Activated CD4-positive, alpha-beta T cell treated with anti-CD3 and anti-CD28 coated beads for 24 hours (primary cell): ENCODE measurements at regions not wholly inside any gene's neighbourhood (a gene's known extent, or its start where the extent isn't known, plus 50 kb on each side); places are given as distances from the start of the nearest gene placed in this dataset.
"Not testable (repeated sequence)": the region's sequence is repeated elsewhere in the genome, so short reads cannot be mapped to it uniquely, and the experiment has no call there.

Experiments used
- DNase-seq, 2 donors: peaks; one replicate each; pipeline ENCODE4 v3.0.0-alpha.2; 2020; ENCODE audit warnings: low read depth in 2 of 2

GRCh38 chr2:146979746-146980145 lies 865.1 kb upstream of the ACVR2A start:
- DNase-seq = no peak

- no peak for DNase-seq
Measured at GRCh38 chr2:146978577-146979555, 866.0 kb upstream of the ACVR2A start.

GRCh38 chr2:146970981-146971380 lies 873.8 kb upstream of the ACVR2A start:
- DNase-seq = not testable (repeated sequence)

- not testable (repeated sequence) for DNase-seq
Measured at GRCh38 chr2:146969703-146970102, 875.1 kb upstream of the ACVR2A start.

GRCh38 chr2:146964494-146964893 lies 880.3 kb upstream of the ACVR2A start:
- DNase-seq = no peak

GRCh38 chr2:146954544-146954943 lies 890.3 kb upstream of the ACVR2A start:
- no peak for DNase-seq

GRCh38 chr2:146952696-146953095 lies 892.1 kb upstream of the ACVR2A start:
- DNase-seq = no peak

- no peak for DNase-seq
Measured at GRCh38 chr2:146950911-146951310, 893.9 kb upstream of the ACVR2A start.

- DNase-seq = no peak
Measured at GRCh38 chr2:146950361-146950760, 894.5 kb upstream of the ACVR2A start.

GRCh38 chr2:146949400-146949799 lies 895.4 kb upstream of the ACVR2A start:
- DNase-seq = no peak

- DNase-seq = no peak
Measured at GRCh38 chr2:146944601-146945000, 900.2 kb upstream of the ACVR2A start.

- no peak for DNase-seq
Measured at GRCh38 chr2:146939991-146940685, 904.7 kb upstream of the ACVR2A start.

- no peak for DNase-seq
Measured at GRCh38 chr2:146934921-146935320, 909.9 kb upstream of the ACVR2A start.

- DNase-seq = no peak
Measured at GRCh38 chr2:146931109-146931508, 913.7 kb upstream of the ACVR2A start.

- no peak for DNase-seq
Measured at GRCh38 chr2:146927080-146927711, 917.6 kb upstream of the ACVR2A start.

- no peak for DNase-seq
Measured at GRCh38 chr2:146918280-146918679, 926.5 kb upstream of the ACVR2A start.

GRCh38 chr2:146917431-146918042 lies 927.3 kb upstream of the ACVR2A start:
- no peak for DNase-seq

- no peak for DNase-seq
Measured at GRCh38 chr2:146916914-146917313, 927.9 kb upstream of the ACVR2A start.

GRCh38 chr2:146913476-146913875 lies 931.4 kb upstream of the ACVR2A start:
- DNase-seq = no peak

GRCh38 chr2:146912536-146912935 lies 932.3 kb upstream of the ACVR2A start:
- no peak for DNase-seq

GRCh38 chr2:146908776-146909175 lies 936.1 kb upstream of the ACVR2A start:
- no peak for DNase-seq

GRCh38 chr2:146898083-146898482 lies 946.7 kb upstream of the ACVR2A start:
- no peak for DNase-seq
